ENCODE measurements at regions not wholly inside any gene's neighbourhood (a gene's known extent, or its start where the extent isn't known, plus 50 kb on each side); places are given as distances from the start of the nearest gene placed in this dataset.

DNA sequence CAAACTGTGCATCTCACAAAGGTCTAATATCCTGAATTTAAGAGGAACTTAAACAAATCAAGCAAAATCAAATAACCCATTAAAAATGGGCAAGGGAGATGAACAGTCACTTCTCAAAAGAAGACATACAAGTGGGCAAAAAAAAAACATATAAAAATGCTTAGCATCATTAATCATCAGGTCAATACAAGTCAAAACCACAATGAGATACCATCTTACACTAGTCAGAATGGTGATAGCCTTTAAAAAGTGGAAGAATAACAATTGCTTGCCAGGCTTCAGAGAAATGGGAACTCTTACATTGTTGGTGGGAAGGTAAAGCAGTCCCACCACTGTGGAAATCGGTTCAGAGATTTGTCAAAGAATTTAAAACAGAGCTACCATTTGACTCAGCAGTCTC is 646.7 kb upstream of the PTCHD4 start:
- Histone ChIP-seq H3K14ac (ENCODE audit: low read length in 2 of 2) (no peak overlapping the region), H4K8ac (ENCODE audit: low read length) (no peak overlapping the region), H3K4ac (ENCODE audit: low read depth in 1 of 2, low read length in 2 of 2) (no peak overlapping the region), H3K27me3 (ENCODE audit: control insufficient read depth in 1 of 2, insufficient read depth in 1 of 2, low read length in 2 of 2) (no peaks in the 10 kb centered on the region), H3K9ac (ENCODE audit: low read length) (no peak overlapping the region), H2AK5ac (ENCODE audit: low read length, severe bottlenecking) (no peak overlapping the region), H2BK12ac (ENCODE audit: low read length in 2 of 2) (no peak overlapping the region), H3K4me2 (ENCODE audit: low read length, poor library complexity, severe bottlenecking) (no peak overlapping the region), H3K27ac (ENCODE audit: low read length, poor library complexity, severe bottlenecking) (no peak overlapping the region), H3K4me1 (ENCODE audit: control insufficient read depth, insufficient read depth, low read depth, low read length) (no peaks in the 10 kb centered on the region), H3K36me3 (ENCODE audit: control insufficient read depth in 1 of 2, insufficient read depth in 2 of 2, low read depth in 1 of 2, low read length in 2 of 2) (no peaks in the 10 kb centered on the region), H2BK5ac (ENCODE audit: low read depth, low read length, poor library complexity, severe bottlenecking) (no peak overlapping the region), H3K9me3 (ENCODE audit: control insufficient read depth, low read length) (peaks cover 9% of the 10 kb centered on the region), H3K23ac (ENCODE audit: low read length in 2 of 2) (no peak overlapping the region), H2BK15ac (ENCODE audit: low read depth, poor library complexity, severe bottlenecking) (no peak overlapping the region), H3K4me3 (ENCODE audit: insufficient read depth in 1 of 2, low read depth in 1 of 2, low read length in 2 of 2) (no peak overlapping the region), H4K91ac (ENCODE audit: low read length) (no peak overlapping the region), H3K18ac (ENCODE audit: low read depth in 1 of 2, low read length in 2 of 2) (no peak overlapping the region), H3K79me1 (replicated peaks; ENCODE audit: low read length, poor library complexity, severe bottlenecking) (no peaks in the 10 kb centered on the region), H2BK120ac (ENCODE audit: low read depth, low read length) (no peak overlapping the region), H2AFZ (ENCODE audit: low read depth, low read length) (no peak overlapping the region)
- no peak for DNase-seq
- 83% methylated on average over 1 of the region's 1 CpG for WGBS

- no peak overlapping the region for H3K4ac ChIP-seq (ENCODE audit: low read depth in 1 of 2, low read length in 2 of 2)
- no peak overlapping the region for H2BK12ac ChIP-seq (ENCODE audit: low read length in 2 of 2)
- H2AFZ ChIP-seq (ENCODE audit: low read depth, low read length) = no peak overlapping the region
- H3K27ac ChIP-seq (ENCODE audit: low read length, poor library complexity, severe bottlenecking) = no peak overlapping the region
- H3K9me3 ChIP-seq (ENCODE audit: control insufficient read depth, low read length) = peaks cover 9% of the 10 kb centered on the region
- H2AK5ac ChIP-seq (ENCODE audit: low read length, severe bottlenecking) = no peak overlapping the region
- H2BK5ac ChIP-seq (ENCODE audit: low read depth, low read length, poor library complexity, severe bottlenecking) = no peak overlapping the region
- H3K14ac ChIP-seq (ENCODE audit: low read length in 2 of 2) = no peak overlapping the region
- H3K23ac ChIP-seq (ENCODE audit: low read length in 2 of 2) = no peak overlapping the region
- no peaks in the 10 kb centered on the region for H3K79me1 ChIP-seq (replicated peaks; ENCODE audit: low read length, poor library complexity, severe bottlenecking)
- H3K4me2 ChIP-seq (ENCODE audit: low read length, poor library complexity, severe bottlenecking) = no peak overlapping the region
- H3K27me3 ChIP-seq (ENCODE audit: control insufficient read depth in 1 of 2, insufficient read depth in 1 of 2, low read length in 2 of 2) = no peaks in the 10 kb centered on the region
- WGBS = 78% methylated on average over 3 of the region's 3 CpGs
- no peak for DNase-seq
- H3K36me3 ChIP-seq (ENCODE audit: control insufficient read depth in 1 of 2, insufficient read depth in 2 of 2, low read depth in 1 of 2, low read length in 2 of 2) = no peaks in the 10 kb centered on the region
- no peak overlapping the region for H2BK120ac ChIP-seq (ENCODE audit: low read depth, low read length)
- no peak overlapping the region for H3K4me3 ChIP-seq (ENCODE audit: insufficient read depth in 1 of 2, low read depth in 1 of 2, low read length in 2 of 2)
- H3K18ac ChIP-seq (ENCODE audit: low read depth in 1 of 2, low read length in 2 of 2) = no peak overlapping the region
- no peaks in the 10 kb centered on the region for H3K4me1 ChIP-seq (ENCODE audit: control insufficient read depth, insufficient read depth, low read depth, low read length)
- peak overlapping the region; percentile 16 for H3K9ac ChIP-seq (ENCODE audit: low read length)
- no peak overlapping the region for H4K8ac ChIP-seq (ENCODE audit: low read length)
- H2BK15ac ChIP-seq (ENCODE audit: low read depth, poor library complexity, severe bottlenecking) = no peak overlapping the region
- no peak overlapping the region for H4K91ac ChIP-seq (ENCODE audit: low read length)
Observed at GRCh38 chr6:48755315-48755714, 644.3 kb upstream of the PTCHD4 start.

DNA sequence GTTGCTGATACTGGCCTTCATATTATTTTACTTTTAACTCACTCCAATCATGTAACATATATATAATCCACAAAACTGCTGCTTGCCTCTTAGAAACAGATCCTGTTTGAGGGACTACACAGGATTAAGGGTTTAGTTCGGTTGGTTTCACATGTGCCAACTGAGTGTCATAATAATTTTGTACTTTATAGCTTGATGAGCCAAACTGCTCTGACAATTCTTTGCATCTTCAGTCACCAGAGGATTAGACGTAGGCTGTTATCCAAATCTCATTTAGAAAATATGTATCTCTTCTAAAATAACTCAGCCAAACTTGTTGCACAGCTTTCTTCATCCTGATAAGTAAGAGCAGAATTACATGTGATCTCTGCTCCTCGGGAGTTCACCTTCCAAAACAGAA is 643.6 kb upstream of the PTCHD4 start:
- peaks cover 9% of the 10 kb centered on the region for H3K9me3 ChIP-seq (ENCODE audit: control insufficient read depth, low read length)
- H2AK5ac ChIP-seq (ENCODE audit: low read length, severe bottlenecking) = no peak overlapping the region
- H3K9ac ChIP-seq (ENCODE audit: low read length) = peak overlapping the region; percentile 16
- no peak overlapping the region for H3K23ac ChIP-seq (ENCODE audit: low read length in 2 of 2)
- WGBS = 87% methylated on average over 3 of the region's 3 CpGs
- H3K18ac ChIP-seq (ENCODE audit: low read depth in 1 of 2, low read length in 2 of 2) = no peak overlapping the region
- no peak overlapping the region for H3K27ac ChIP-seq (ENCODE audit: low read length, poor library complexity, severe bottlenecking)
- H2BK5ac ChIP-seq (ENCODE audit: low read depth, low read length, poor library complexity, severe bottlenecking) = no peak overlapping the region
- no peak overlapping the region for H2BK15ac ChIP-seq (ENCODE audit: low read depth, poor library complexity, severe bottlenecking)
- H4K91ac ChIP-seq (ENCODE audit: low read length) = no peak overlapping the region
- no peak overlapping the region for H2BK12ac ChIP-seq (ENCODE audit: low read length in 2 of 2)
- no peak overlapping the region for H2BK120ac ChIP-seq (ENCODE audit: low read depth, low read length)
- no peak overlapping the region for H3K14ac ChIP-seq (ENCODE audit: low read length in 2 of 2)
- H2AFZ ChIP-seq (ENCODE audit: low read depth, low read length) = no peak overlapping the region
- H4K8ac ChIP-seq (ENCODE audit: low read length) = no peak overlapping the region
- no peak overlapping the region for H3K4me3 ChIP-seq (ENCODE audit: insufficient read depth in 1 of 2, low read depth in 1 of 2, low read length in 2 of 2)
- no peaks in the 10 kb centered on the region for H3K27me3 ChIP-seq (ENCODE audit: control insufficient read depth in 1 of 2, insufficient read depth in 1 of 2, low read length in 2 of 2)
- H3K79me1 ChIP-seq (replicated peaks; ENCODE audit: low read length, poor library complexity, severe bottlenecking) = no peaks in the 10 kb centered on the region
- H3K4me1 ChIP-seq (ENCODE audit: control insufficient read depth, insufficient read depth, low read depth, low read length) = no peaks in the 10 kb centered on the region
- no peak for DNase-seq
- no peaks in the 10 kb centered on the region for H3K36me3 ChIP-seq (ENCODE audit: control insufficient read depth in 1 of 2, insufficient read depth in 2 of 2, low read depth in 1 of 2, low read length in 2 of 2)
- H3K4ac ChIP-seq (ENCODE audit: low read depth in 1 of 2, low read length in 2 of 2) = no peak overlapping the region
- no peak overlapping the region for H3K4me2 ChIP-seq (ENCODE audit: low read length, poor library complexity, severe bottlenecking)

DNA sequence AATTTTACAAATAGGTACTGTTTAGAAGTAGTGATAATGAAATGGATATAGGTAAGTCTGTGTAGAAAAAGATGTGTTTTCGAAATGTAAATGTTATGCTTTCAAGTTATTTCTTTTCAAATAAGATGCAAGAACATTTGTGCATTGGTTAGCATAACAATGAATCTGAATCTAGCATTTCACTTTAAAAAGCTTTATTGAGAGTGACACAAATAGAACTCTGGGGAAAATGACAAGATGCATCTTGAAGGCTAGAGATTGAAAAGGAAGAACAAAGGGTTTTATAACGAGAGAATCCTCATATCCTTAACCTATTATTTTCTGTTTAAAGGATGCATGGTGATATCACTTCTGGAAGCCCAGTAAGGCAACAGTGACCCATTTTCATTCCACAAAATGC is 639.9 kb upstream of the PTCHD4 start:
- 85% methylated on average over 1 of the region's 2 CpGs for WGBS
- Histone ChIP-seq H3K27ac (ENCODE audit: low read length, poor library complexity, severe bottlenecking) (no peak overlapping the region), H2BK15ac (ENCODE audit: low read depth, poor library complexity, severe bottlenecking) (no peak overlapping the region)

More for the DNA sequence above, 639.9 kb upstream of the PTCHD4 start:
- Histone ChIP-seq H4K8ac (ENCODE audit: low read length) (no peak overlapping the region), H2BK120ac (ENCODE audit: low read depth, low read length) (no peak overlapping the region), H2BK5ac (ENCODE audit: low read depth, low read length, poor library complexity, severe bottlenecking) (no peak overlapping the region), H3K9ac (ENCODE audit: low read length) (no peak overlapping the region), H3K36me3 (ENCODE audit: control insufficient read depth in 1 of 2, insufficient read depth in 2 of 2, low read depth in 1 of 2, low read length in 2 of 2) (no peaks in the 10 kb centered on the region), H3K14ac (ENCODE audit: low read length in 2 of 2) (no peak overlapping the region), H3K4me2 (ENCODE audit: low read length, poor library complexity, severe bottlenecking) (no peak overlapping the region), H3K4me1 (ENCODE audit: control insufficient read depth, insufficient read depth, low read depth, low read length) (no peaks in the 10 kb centered on the region), H3K27me3 (ENCODE audit: control insufficient read depth in 1 of 2, insufficient read depth in 1 of 2, low read length in 2 of 2) (no peaks in the 10 kb centered on the region), H3K4me3 (ENCODE audit: insufficient read depth in 1 of 2, low read depth in 1 of 2, low read length in 2 of 2) (no peak overlapping the region), H3K9me3 (ENCODE audit: control insufficient read depth, low read length) (no peaks in the 10 kb centered on the region), H2BK12ac (ENCODE audit: low read length in 2 of 2) (no peak overlapping the region), H2AK5ac (ENCODE audit: low read length, severe bottlenecking) (no peak overlapping the region), H3K79me1 (replicated peaks; ENCODE audit: low read length, poor library complexity, severe bottlenecking) (no peaks in the 10 kb centered on the region), H2AFZ (ENCODE audit: low read depth, low read length) (no peak overlapping the region), H4K91ac (ENCODE audit: low read length) (no peak overlapping the region), H3K23ac (ENCODE audit: low read length in 2 of 2) (no peak overlapping the region), H3K18ac (ENCODE audit: low read depth in 1 of 2, low read length in 2 of 2) (no peak overlapping the region), H3K4ac (ENCODE audit: low read depth in 1 of 2, low read length in 2 of 2) (no peak overlapping the region)
- DNase-seq = no peak
